NAMALWA (cell line): ENCODE measurements at regions not wholly inside any gene's neighbourhood (a gene's known extent, or its start where the extent isn't known, plus 50 kb on each side); places are given as distances from the start of the nearest gene placed in this dataset.

Source experiments
- DNase-seq: peaks from one replicate; pipeline ENCODE4 v3.0.0-alpha.2; 2015; ENCODE audit warnings: low spot score

GRCh38 chr14:98576463-98576862 lies 695.5 kb downstream of the BCL11B start:
- no peak for DNase-seq

- DNase-seq, result no peak
Measured at GRCh38 chr14:98578204-98578603, 693.8 kb downstream of the BCL11B start.

- no peak for DNase-seq
Measured at GRCh38 chr14:98579140-98579539, 692.9 kb downstream of the BCL11B start.

- DNase-seq, result no peak
Measured at GRCh38 chr14:98580131-98580678, 691.8 kb downstream of the BCL11B start.

- DNase-seq, result no peak
Measured at GRCh38 chr14:98582276-98582675, 689.7 kb downstream of the BCL11B start.

- no peak for DNase-seq
Measured at GRCh38 chr14:98591161-98591560, 680.8 kb downstream of the BCL11B start.

- DNase-seq, result no peak
Measured at GRCh38 chr14:98592611-98593170, 679.3 kb downstream of the BCL11B start.

- DNase-seq, result no peak
Measured at GRCh38 chr14:98593361-98593761, 678.6 kb downstream of the BCL11B start.

DNA sequence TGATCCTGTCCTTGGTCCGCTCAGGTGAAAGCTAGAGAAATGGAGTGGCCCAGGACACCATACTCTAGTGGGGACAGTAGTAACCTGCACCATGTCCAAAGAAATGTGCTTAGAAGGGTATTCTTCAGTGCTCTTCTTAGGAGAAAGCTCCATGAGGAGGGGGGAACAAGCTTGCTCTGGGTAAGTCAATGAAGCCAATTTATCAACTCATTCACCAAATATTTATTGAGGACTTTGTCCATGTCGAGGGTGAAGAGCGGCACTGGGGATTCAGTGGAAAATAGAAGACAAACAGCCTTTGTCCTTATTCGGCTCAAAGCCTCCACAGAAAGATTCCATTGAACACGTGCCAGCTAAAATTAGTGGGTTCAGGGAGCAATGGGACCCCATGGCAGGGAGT lies 677.8 kb downstream of the BCL11B start:
- no peak for DNase-seq

GRCh38 chr14:98598576-98598975 lies 673.4 kb downstream of the BCL11B start:
- DNase-seq, result no peak

DNA sequence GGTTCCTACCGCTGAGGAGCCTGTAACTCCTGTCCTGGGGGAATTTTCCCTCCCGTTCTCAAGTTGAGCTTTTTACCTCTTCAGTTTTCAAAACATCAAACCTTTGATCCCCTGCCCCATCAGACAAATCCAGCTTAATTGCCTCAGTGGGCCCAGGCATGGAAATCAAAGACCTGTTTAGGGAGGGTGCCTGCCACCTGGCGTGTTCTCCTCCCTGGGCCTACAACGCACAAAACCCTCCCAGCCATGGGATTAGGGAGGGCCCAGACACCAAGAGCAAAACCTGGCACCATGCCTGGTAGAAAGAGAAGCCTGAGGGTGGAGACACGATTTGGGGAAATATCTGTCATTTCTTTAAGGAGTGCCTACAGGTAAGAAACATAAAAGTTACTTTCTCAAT lies 672.9 kb downstream of the BCL11B start:
- DNase-seq, result no peak

GRCh38 chr14:98602983-98603382 lies 669.0 kb downstream of the BCL11B start:
- DNase-seq, result no peak

DNA sequence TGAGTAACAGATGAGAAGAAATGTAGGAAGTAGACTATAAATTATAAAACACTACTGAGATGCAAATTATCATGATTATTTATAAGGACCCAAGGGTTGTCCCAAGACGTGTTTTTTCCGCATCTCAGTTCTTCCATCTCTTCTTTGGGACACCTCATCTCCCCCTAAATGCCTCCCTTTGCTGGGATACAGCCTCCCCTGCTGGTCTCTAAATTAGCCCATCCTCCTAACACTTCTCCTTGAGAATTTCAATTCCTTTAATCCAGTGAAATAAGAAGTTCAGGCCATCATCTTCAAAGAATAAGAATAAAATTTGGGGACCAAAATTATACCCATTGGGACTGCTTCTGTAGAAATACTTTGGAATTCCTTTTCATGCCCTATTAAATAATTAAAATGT lies 667.0 kb downstream of the BCL11B start:
- no peak for DNase-seq

DNA sequence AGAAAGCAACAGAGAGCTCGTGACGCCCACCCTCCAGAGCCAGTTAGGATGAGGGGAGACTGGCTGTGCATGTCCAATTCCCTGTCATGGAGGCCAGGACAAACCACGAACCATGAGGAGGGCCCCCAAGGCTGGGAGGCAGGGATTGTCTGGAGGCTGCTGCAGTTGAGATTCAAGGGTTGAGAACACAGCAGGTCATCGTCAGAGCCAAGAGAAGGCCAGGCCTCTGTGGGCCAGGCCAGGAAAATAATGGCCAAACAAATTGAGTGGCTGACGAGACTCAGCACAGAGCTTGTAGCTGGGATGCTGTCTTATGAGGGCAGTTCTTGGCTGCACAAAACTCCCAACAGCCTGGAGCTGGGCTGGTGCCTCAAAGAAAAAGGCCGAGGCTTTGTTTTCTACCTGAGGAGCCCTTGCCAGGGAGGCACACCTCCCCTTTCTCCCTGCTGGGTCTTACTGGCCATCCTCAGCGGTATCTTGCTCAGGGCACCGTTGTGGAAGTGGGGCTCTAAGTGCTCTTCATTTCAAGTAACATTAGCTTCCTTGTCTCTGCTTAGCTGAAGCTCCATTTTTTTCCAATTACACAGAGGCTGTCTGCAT lies 665.9 kb downstream of the BCL11B start:
- DNase-seq, result no peak

- no peak for DNase-seq
Measured at GRCh38 chr14:98606816-98607215, 665.2 kb downstream of the BCL11B start.

GRCh38 chr14:98607341-98607910 lies 664.6 kb downstream of the BCL11B start:
- no peak for DNase-seq

GRCh38 chr14:98608071-98609060 lies 663.6 kb downstream of the BCL11B start:
- DNase-seq, result no peak

DNA sequence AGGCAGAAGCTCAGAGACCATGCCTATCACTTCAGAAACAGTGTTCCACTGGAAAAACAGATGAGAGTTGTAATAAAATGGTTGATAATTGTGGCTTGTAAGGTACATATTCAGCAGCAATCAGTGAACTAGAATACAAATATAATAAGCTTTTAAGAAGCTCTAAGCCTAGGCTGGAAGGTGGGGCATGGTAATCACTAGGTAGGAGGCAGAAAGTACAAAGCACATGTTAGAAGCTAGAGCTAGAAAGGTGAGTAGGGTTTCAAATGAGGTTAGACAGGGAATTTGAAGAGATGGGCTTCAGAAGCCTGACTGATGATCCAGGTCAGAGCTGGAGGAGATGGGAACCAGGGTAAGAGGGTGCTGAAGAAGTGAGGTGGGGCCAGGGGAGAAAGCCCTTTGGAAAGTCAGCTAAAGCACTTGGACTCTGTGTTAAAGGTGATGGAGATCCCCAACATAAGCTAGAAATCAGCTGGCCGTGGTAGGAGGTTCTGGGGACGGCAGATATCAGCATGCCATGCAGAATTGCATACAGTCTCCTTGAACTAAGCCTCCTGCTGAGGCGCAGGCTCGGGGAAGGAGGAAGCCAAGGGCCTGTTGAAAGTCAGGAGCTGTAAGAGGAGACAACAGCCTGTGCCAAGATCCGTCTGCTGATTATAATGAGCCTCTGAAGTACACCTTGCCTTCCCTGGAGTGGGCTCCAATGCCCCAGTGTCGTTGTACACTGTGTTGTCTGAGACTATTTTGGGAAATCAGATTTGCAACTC lies 659.4 kb downstream of the BCL11B start:
- DNase-seq, result no peak

- DNase-seq, result no peak
Measured at GRCh38 chr14:98614741-98615140, 657.3 kb downstream of the BCL11B start.

DNA sequence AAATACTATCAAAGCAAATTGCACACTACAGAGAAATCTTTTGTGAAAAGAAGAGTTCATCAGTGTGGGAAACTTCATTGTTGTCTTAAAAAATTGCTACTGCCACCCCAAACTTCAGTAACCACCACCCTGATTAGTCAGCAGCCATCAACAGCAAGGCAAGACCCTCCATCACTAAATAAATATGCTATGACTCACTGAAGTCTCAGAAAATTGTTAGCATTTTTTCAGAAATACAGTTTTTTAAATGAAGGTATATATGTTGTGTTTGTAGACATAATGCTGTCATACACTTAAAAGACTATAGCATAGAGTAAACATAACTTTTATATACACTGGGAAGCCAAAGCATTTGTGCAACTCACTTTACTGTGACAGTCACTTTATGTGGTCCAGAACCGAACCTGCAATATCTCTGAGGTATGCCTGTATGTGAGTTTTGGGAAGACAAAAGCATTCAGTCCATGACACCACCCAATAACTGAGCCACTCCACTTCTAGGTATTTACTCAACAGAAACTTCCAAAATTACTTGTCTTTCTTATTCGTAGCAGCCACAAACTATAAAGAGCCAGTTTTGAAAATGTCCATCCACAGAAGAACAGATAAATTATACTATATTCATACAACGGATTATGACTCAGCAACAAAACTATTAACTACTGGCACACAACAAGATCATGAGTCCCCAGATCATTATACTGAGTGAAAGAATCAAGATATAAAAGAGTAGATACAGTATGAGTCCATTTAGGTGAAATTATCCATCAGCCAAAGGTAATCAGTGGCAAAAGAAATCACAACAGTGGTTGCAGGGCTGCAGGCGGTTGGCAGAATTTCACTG lies 649.6 kb downstream of the BCL11B start:
- DNase-seq, result no peak
